Hepatocyte (in vitro differentiated cells): ENCODE measurements at regions not wholly inside any gene's neighbourhood (a gene's known extent, or its start where the extent isn't known, plus 50 kb on each side); places are given as distances from the start of the nearest gene placed in this dataset.
"Not testable (repeated sequence)": the region's sequence is repeated elsewhere in the genome, so short reads cannot be mapped to it uniquely, and the experiment has no call there.

Experiments used
- DNase-seq: peaks from one replicate; pipeline ENCODE4 v3.0.0-alpha.2; 2016; ENCODE audit warnings: low spot score
- H2AFZ ChIP-seq: fragments of 200-600 bp; sonication (generic); 2 replicates; pipeline ENCODE4 v1.6.0; 2016; ENCODE audit warnings: antibody characterized with exemption, mild to moderate bottlenecking
- H3K27ac ChIP-seq: fragments of 200-600 bp; sonication (generic); 2 replicates; pipeline ENCODE4 v1.5.1; 2016; ENCODE audit warnings: mild to moderate bottlenecking
- H3K27me3 ChIP-seq: fragments of 200-600 bp; sonication (generic); 2 replicates; pipeline ENCODE4 v1.6.1; 2016
- H3K36me3 ChIP-seq: fragments of 200-600 bp; sonication (generic); replicated peaks from 2 replicates; pipeline ENCODE4 v1.5.1; 2016; ENCODE audit warnings: low read depth; ENCODE audit not compliant: insufficient read depth
- H3K4me1 ChIP-seq: fragments of 200-600 bp; sonication (generic); 2 replicates; pipeline ENCODE4 v1.5.1; 2016; ENCODE audit warnings: mild to moderate bottlenecking, moderate library complexity; ENCODE audit not compliant: insufficient read depth
- H3K4me2 ChIP-seq: fragments of 200-600 bp; sonication (generic); 2 replicates; pipeline ENCODE4 v1.6.0; 2016
- H3K4me3 ChIP-seq: fragments of 200-600 bp; sonication (generic); 2 replicates; pipeline ENCODE4 v1.5.1; 2016; ENCODE audit warnings: mild to moderate bottlenecking
- H3K79me2 ChIP-seq: fragments of 200-600 bp; sonication (generic); 2 replicates; pipeline ENCODE4 v1.6.0; 2017; ENCODE audit warnings: mild to moderate bottlenecking
- H3K9me2 ChIP-seq: fragments of 200-600 bp; sonication (generic); replicated peaks from 2 replicates; pipeline ENCODE4 v1.6.0; 2017; ENCODE audit warnings: mild to moderate bottlenecking; ENCODE audit not compliant: insufficient read depth
- H3K9me3 ChIP-seq: fragments of 200-600 bp; sonication (generic); 2 replicates; pipeline ENCODE4 v1.5.1; 2016; ENCODE audit warnings: low read depth, mild to moderate bottlenecking
- H4K20me1 ChIP-seq: fragments of 200-600 bp; sonication (generic); 2 replicates; pipeline ENCODE4 v1.6.0; 2016; ENCODE audit warnings: mild to moderate bottlenecking; ENCODE audit not compliant: insufficient read depth, poor library complexity, severe bottlenecking
- CTCF ChIP-seq: fragments of 200-600 bp; sonication (generic); IDR thresholded peaks from 2 replicates; pipeline ENCODE4 v1.5.1; 2016; ENCODE audit warnings: antibody characterized with exemption, mild to moderate bottlenecking; ENCODE audit not compliant: poor library complexity
- EZH2 ChIP-seq: fragments of 200-600 bp; sonication (generic); IDR thresholded peaks from 2 replicates; pipeline ENCODE4 v1.6.1; 2016; ENCODE audit warnings: antibody characterized with exemption, mild to moderate bottlenecking, borderline replicate concordance
- EZH2phosphoT487 ChIP-seq: fragments of 200-600 bp; sonication (generic); IDR thresholded peaks from one replicate; pipeline ENCODE4 v1.6.1; 2018; ENCODE audit warnings: antibody characterized with exemption, mild to moderate bottlenecking, low read depth, moderate library complexity; ENCODE audit not compliant: unreplicated experiment, severe bottlenecking
- WGBS: methylation state at CpG from one replicate; pipeline ENCODE4 v1.1.6; 2016; ENCODE audit warnings: low lambda C conversion rate; ENCODE audit errors: missing lambda C conversion rate; 5-methylcytosine and 5-hydroxymethylcytosine counted together

GRCh38 chr12:128109236-128109635 lies 157.7 kb upstream of the TMEM132C start:
- Histone ChIP-seq H3K27me3 (no peaks in the 10 kb centered on the region), H3K9me2 (no peaks in the 10 kb centered on the region), H3K4me2 (no peak overlapping the region), H3K9me3 (no peaks in the 10 kb centered on the region), H3K4me1 (no peaks in the 10 kb centered on the region), H2AFZ (no peak overlapping the region), H3K4me3 (no peak overlapping the region), H3K36me3 (no peaks in the 10 kb centered on the region), H4K20me1 (no peaks in the 10 kb centered on the region), H3K79me2 (no peaks in the 10 kb centered on the region), H3K27ac (no peak overlapping the region)
- WGBS = 95% methylated on average over 10 of the region's 10 CpGs
- TF ChIP-seq EZH2phosphoT487 (no peak), CTCF (no peak), EZH2 (no peak)
- DNase-seq = no peak

- 91% methylated on average over 12 of the region's 12 CpGs for WGBS
- H3K4me3 ChIP-seq = no peak overlapping the region
- H3K27me3 ChIP-seq = no peaks in the 10 kb centered on the region
Measured at GRCh38 chr12:128109636-128110035, 157.3 kb upstream of the TMEM132C start.

GRCh38 chr12:128111333-128111732 lies 155.6 kb upstream of the TMEM132C start:
- no peak for DNase-seq
- H3K79me2 ChIP-seq = no peaks in the 10 kb centered on the region
- no peak overlapping the region for H2AFZ ChIP-seq
- no peak overlapping the region for H3K4me2 ChIP-seq
- TF ChIP-seq EZH2phosphoT487 (no peak), EZH2 (no peak), CTCF (no peak)
- no peak overlapping the region for H3K27ac ChIP-seq
- H3K27me3 ChIP-seq = no peaks in the 10 kb centered on the region
- no peaks in the 10 kb centered on the region for H3K9me2 ChIP-seq
- H3K4me3 ChIP-seq = no peak overlapping the region
- no peaks in the 10 kb centered on the region for H3K9me3 ChIP-seq
- H3K4me1 ChIP-seq = no peaks in the 10 kb centered on the region
- H3K36me3 ChIP-seq = no peaks in the 10 kb centered on the region
- no peaks in the 10 kb centered on the region for H4K20me1 ChIP-seq
- 82% methylated on average over 9 of the region's 9 CpGs for WGBS

More at GRCh38 chr12:128109636-128110035, 157.3 kb upstream of the TMEM132C start:
- Histone ChIP-seq H3K4me1 (no peaks in the 10 kb centered on the region), H4K20me1 (no peaks in the 10 kb centered on the region), H3K79me2 (no peaks in the 10 kb centered on the region), H3K36me3 (no peaks in the 10 kb centered on the region), H2AFZ (no peak overlapping the region), H3K9me2 (no peaks in the 10 kb centered on the region), H3K9me3 (no peaks in the 10 kb centered on the region), H3K27ac (no peak overlapping the region), H3K4me2 (no peak overlapping the region)
- TF ChIP-seq CTCF = no peak
- no peak for TF ChIP-seq EZH2
- TF ChIP-seq EZH2phosphoT487 = no peak
- no peak for DNase-seq

GRCh38 chr12:128111951-128112350 lies 155.0 kb upstream of the TMEM132C start:
- H3K27me3 ChIP-seq = no peaks in the 10 kb centered on the region

GRCh38 chr12:128113250-128113649 lies 153.7 kb upstream of the TMEM132C start:
- H3K4me2 ChIP-seq, H2AFZ ChIP-seq, H3K9me3 ChIP-seq, H3K4me1 ChIP-seq, H3K27me3 ChIP-seq, H4K20me1 ChIP-seq, H3K27ac ChIP-seq, H3K4me3 ChIP-seq, DNase-seq, H3K79me2 ChIP-seq, H3K36me3 ChIP-seq, H3K9me2 ChIP-seq: not testable (repeated sequence)
- WGBS = 69% methylated on average over 5 of the region's 5 CpGs

More at GRCh38 chr12:128111951-128112350, 155.0 kb upstream of the TMEM132C start:
- Histone ChIP-seq H3K4me1 (no peaks in the 10 kb centered on the region), H3K9me3 (no peaks in the 10 kb centered on the region), H3K9me2 (no peaks in the 10 kb centered on the region), H3K27ac (no peak overlapping the region), H3K4me3 (no peak overlapping the region), H2AFZ (no peak overlapping the region), H3K4me2 (no peak overlapping the region), H3K36me3 (no peaks in the 10 kb centered on the region), H4K20me1 (no peaks in the 10 kb centered on the region), H3K79me2 (no peaks in the 10 kb centered on the region)
- WGBS = 44% methylated on average over 5 of the region's 5 CpGs
- TF ChIP-seq CTCF = no peak
- TF ChIP-seq EZH2 = no peak
- no peak for TF ChIP-seq EZH2phosphoT487
- DNase-seq = no peak
